Erythroblast (primary cell): ENCODE measurements at regions not wholly inside any gene's neighbourhood (a gene's known extent, or its start where the extent isn't known, plus 50 kb on each side); places are given as distances from the start of the nearest gene placed in this dataset.

ENCODE experiments used
- GATA1 ChIP-seq: IDR thresholded peaks from 2 replicates; pipeline ENCODE4 v1.6.1; 2011; ENCODE audit warnings: low read depth, mild to moderate bottlenecking, control low read depth, low read length, moderate library complexity
- POLR2A ChIP-seq: IDR thresholded peaks from 2 replicates; pipeline ENCODE4 v1.6.1; 2011; ENCODE audit warnings: mild to moderate bottlenecking, low read length

DNA sequence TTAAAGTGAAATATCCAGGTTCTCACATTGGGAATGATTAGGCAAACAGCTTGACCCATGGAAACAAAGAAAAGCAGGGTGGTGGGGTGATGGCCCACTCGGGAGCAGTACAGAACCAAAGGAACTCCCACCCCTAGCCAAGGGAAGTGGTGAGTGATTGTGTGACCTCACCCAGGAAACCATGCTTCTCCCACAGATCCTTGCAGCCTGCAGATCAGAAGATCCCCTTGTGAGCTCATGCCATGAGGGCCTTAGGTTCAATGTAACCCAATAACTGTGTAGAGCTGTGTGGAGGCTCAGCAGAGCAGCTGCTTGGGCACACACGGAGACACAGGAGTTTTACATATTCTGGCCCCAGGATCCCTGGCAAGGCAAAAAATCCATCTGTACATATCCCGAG lies 311.8 kb upstream of the DPYD start:
- TF ChIP-seq POLR2A (no peak), GATA1 (no peak)
